ENCODE measurements at regions not wholly inside any gene's neighbourhood (a gene's known extent, or its start where the extent isn't known, plus 50 kb on each side); places are given as distances from the start of the nearest gene placed in this dataset.

- TF ChIP-seq, protein P1, sequence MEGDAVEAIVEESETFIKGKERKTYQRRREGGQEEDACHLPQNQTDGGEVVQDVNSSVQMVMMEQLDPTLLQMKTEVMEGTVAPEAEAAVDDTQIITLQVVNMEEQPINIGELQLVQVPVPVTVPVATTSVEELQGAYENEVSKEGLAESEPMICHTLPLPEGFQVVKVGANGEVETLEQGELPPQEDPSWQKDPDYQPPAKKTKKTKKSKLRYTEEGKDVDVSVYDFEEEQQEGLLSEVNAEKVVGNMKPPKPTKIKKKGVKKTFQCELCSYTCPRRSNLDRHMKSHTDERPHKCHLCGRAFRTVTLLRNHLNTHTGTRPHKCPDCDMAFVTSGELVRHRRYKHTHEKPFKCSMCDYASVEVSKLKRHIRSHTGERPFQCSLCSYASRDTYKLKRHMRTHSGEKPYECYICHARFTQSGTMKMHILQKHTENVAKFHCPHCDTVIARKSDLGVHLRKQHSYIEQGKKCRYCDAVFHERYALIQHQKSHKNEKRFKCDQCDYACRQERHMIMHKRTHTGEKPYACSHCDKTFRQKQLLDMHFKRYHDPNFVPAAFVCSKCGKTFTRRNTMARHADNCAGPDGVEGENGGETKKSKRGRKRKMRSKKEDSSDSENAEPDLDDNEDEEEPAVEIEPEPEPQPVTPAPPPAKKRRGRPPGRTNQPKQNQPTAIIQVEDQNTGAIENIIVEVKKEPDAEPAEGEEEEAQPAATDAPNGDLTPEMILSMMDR (IDR thresholded peaks at IDR 0.05), result no peak
- TF ChIP-seq EP300 (IDR thresholded peaks at IDR 0.05), result no peak
- no peak for TF ChIP-seq POLR2AphosphoS5 (IDR thresholded peaks at IDR 0.05)
- no peak for TF ChIP-seq POLR2A (IDR thresholded peaks at IDR 0.05)
Measured at GRCh38 chr3:145282505-145282904, 878.5 kb downstream of the PLOD2 start.

Data from sigmoid colon (tissue), 4 donors.